Keratinocyte (primary cell): ENCODE measurements at regions not wholly inside any gene's neighbourhood (a gene's known extent, or its start where the extent isn't known, plus 50 kb on each side); places are given as distances from the start of the nearest gene placed in this dataset.
A peak's percentile ranks its signal among the peaks of the same experiment; 100 is the strongest.

Experiments
- DNase-seq: peaks from one replicate; pipeline ENCODE4 v3.0.0-alpha.2; 2011; ENCODE audit warnings: low read depth, missing footprints, low spot score
- FAIRE-seq: peaks from 2 replicates; lab custom pipeline; 2011; peaks lifted over from hg19 to GRCh38; lab: Jason Lieb, UNC
- H2AFZ ChIP-seq: 2 replicates; pipeline ENCODE4 v1.6.0; 2012; ENCODE audit warnings: low read length, control low read depth, inconsistent platforms; ENCODE audit not compliant: control insufficient read depth
- H3K27ac ChIP-seq: 2 replicates; pipeline ENCODE4 v1.5.1; 2011; ENCODE audit warnings: low read length; ENCODE audit not compliant: control insufficient read depth, insufficient read depth
- H3K27me3 ChIP-seq: 3 replicates; pipeline ENCODE4 v1.6.0; 2011; ENCODE audit warnings: low read length; ENCODE audit not compliant: control insufficient read depth, insufficient read depth; ENCODE audit errors: extremely low read depth
- H3K36me3 ChIP-seq, 2 experiments: 2 replicates in 1 of 2; 3 replicates in 1 of 2; pipeline ENCODE4 v1.5.1; 2011; ENCODE audit warnings: low read length in 2 of 2, mild to moderate bottlenecking in 1 of 2; ENCODE audit not compliant: control insufficient read depth in 2 of 2, insufficient read depth in 2 of 2; ENCODE audit errors: extremely low read depth in 1 of 2
- H3K4me1 ChIP-seq: 3 replicates; pipeline ENCODE4 v1.5.1; 2011; ENCODE audit warnings: low read length; ENCODE audit not compliant: control insufficient read depth, insufficient read depth; ENCODE audit errors: extremely low read depth
- H3K4me2 ChIP-seq: 3 replicates; pipeline ENCODE4 v1.6.0; 2011; ENCODE audit warnings: low read depth, low read length; ENCODE audit not compliant: control insufficient read depth, insufficient read depth; ENCODE audit errors: extremely low read depth
- H3K4me3 ChIP-seq, 3 experiments: fragments of 200-600 bp in 1 of 3; sonication (generic) in 1 of 3; 2 replicates in 2 of 3; 3 replicates in 1 of 3; pipeline ENCODE4 v1.5.1; 2011 to 2016; ENCODE audit warnings: low read length in 3 of 3, mild to moderate bottlenecking in 3 of 3, control low read depth in 2 of 3, inconsistent platforms in 1 of 3, low read depth in 1 of 3, mixed read lengths in 1 of 3, mixed run types in 1 of 3, moderate library complexity in 1 of 3; ENCODE audit not compliant: control insufficient read depth in 2 of 3, insufficient read depth in 2 of 3; ENCODE audit errors: extremely low read depth in 1 of 3
- H3K79me2 ChIP-seq: 2 replicates; pipeline ENCODE4 v1.6.0; 2012; ENCODE audit warnings: low read length; ENCODE audit not compliant: control insufficient read depth, insufficient read depth
- H3K9ac ChIP-seq: 3 replicates; pipeline ENCODE4 v1.6.0; 2011; ENCODE audit warnings: low read length; ENCODE audit not compliant: control insufficient read depth, insufficient read depth; ENCODE audit errors: extremely low read depth
- H3K9me1 ChIP-seq: 3 replicates; pipeline ENCODE4 v1.6.0; 2011; ENCODE audit warnings: low read length; ENCODE audit not compliant: control insufficient read depth, insufficient read depth; ENCODE audit errors: extremely low read depth
- H3K9me3 ChIP-seq: 2 replicates; pipeline ENCODE4 v1.5.1; 2012; ENCODE audit warnings: low read depth, low read length; ENCODE audit not compliant: control insufficient read depth
- H4K20me1 ChIP-seq: 3 replicates; pipeline ENCODE4 v1.6.0; 2011; ENCODE audit warnings: low read length; ENCODE audit not compliant: control insufficient read depth, insufficient read depth; ENCODE audit errors: extremely low read depth
- EZH2 ChIP-seq: IDR thresholded peaks from one replicate; pipeline ENCODE4 v1.6.1; 2012; ENCODE audit warnings: inconsistent platforms, mild to moderate bottlenecking, low read length, moderate library complexity
- dilution Hi-C: fragments of 300-500 bp; cut with MboI; formaldehyde crosslinking; loops from one replicate; pipeline ENCODE4 v1.7.0; 2020; ENCODE audit warnings: low sequenced_read_pairs; ENCODE audit not compliant: extremely low pct_ligation_motif_present
- TF ChIP-seq, protein P1 (sequence below), 3 experiments: IDR thresholded peaks in 1 of 3; conservative IDR thresholded peaks in 1 of 3; optimal IDR thresholded peaks in 1 of 3; 2 replicates in 2 of 3; 3 replicates in 1 of 3; pipeline versions ENCODE3 to v1.5.1; 2011; ENCODE audit warnings: low read length in 3 of 3, mild to moderate bottlenecking in 3 of 3, moderate library complexity in 2 of 3, control low read depth in 1 of 3, inconsistent platforms in 1 of 3; ENCODE audit not compliant: insufficient read depth in 2 of 3; ENCODE audit errors: extremely low read depth in 1 of 3

DNA sequence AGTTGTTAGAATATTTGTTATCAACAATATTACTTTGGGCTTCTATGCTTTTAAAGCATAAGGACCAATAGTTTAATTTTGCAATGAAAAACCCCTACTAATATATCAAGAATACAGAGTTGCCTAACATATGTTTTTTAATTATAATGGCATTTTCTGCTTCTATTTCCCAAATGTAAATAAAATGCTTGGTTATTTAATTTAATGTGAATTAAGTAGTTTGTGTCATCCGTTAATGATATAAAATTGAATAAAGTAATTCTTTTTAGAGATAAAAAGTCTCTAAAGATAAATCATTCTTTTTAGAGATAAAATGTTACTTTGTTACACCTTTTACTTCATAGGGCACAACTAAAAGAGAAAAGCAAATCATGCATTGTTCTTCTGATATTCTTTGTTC is 583.7 kb upstream of the ADGRL2 start:
- Histone ChIP-seq H3K9me1 (no peaks in the 10 kb centered on the region), H3K36me3 (no peaks in the 10 kb centered on the region), H3K27me3 (no peaks in the 10 kb centered on the region), H3K79me2 (no peaks in the 10 kb centered on the region), H3K4me3 (no peak overlapping the region), H3K4me2 (no peak overlapping the region), H2AFZ (no peak overlapping the region), H4K20me1 (no peaks in the 10 kb centered on the region), H3K9ac (no peak overlapping the region), H3K4me1 (no peaks in the 10 kb centered on the region), H3K27ac (no peak overlapping the region), H3K9me3 (no peaks in the 10 kb centered on the region)
- DNase-seq (no peak), FAIRE-seq (no peak)
- dilution Hi-C loops = no loop called here
- TF ChIP-seq, protein P1, sequence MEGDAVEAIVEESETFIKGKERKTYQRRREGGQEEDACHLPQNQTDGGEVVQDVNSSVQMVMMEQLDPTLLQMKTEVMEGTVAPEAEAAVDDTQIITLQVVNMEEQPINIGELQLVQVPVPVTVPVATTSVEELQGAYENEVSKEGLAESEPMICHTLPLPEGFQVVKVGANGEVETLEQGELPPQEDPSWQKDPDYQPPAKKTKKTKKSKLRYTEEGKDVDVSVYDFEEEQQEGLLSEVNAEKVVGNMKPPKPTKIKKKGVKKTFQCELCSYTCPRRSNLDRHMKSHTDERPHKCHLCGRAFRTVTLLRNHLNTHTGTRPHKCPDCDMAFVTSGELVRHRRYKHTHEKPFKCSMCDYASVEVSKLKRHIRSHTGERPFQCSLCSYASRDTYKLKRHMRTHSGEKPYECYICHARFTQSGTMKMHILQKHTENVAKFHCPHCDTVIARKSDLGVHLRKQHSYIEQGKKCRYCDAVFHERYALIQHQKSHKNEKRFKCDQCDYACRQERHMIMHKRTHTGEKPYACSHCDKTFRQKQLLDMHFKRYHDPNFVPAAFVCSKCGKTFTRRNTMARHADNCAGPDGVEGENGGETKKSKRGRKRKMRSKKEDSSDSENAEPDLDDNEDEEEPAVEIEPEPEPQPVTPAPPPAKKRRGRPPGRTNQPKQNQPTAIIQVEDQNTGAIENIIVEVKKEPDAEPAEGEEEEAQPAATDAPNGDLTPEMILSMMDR (optimal IDR thresholded peaks at IDR 0.05 in 1 of 3, IDR thresholded peaks at IDR 0.05 in 1 of 3, conservative IDR thresholded peaks at IDR 0.05 in 1 of 3; ENCODE audit: extremely low read depth in 1 of 3, insufficient read depth in 2 of 3, low read length in 3 of 3) = no peak
- TF ChIP-seq EZH2 = no peak

DNA sequence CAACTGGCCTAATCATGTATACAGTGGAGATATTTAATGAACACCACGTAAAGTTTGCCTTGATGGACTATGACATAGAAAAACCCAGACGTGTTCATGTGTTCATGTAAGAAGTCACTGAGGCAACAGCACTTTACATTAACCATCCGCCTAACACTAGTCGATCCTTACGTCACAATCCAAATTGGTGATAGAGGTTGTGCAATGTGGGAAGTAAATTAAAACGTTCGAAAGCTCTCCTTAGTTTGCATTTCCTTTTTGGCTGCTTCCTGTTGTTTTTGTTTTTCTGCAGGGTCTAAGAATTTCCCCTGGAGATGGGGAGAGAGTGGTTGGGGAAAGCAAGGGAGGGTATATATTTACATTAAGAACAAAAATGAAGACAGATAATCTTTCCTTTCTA is 587.5 kb upstream of the ADGRL2 start:
- TF ChIP-seq, protein P1 (optimal IDR thresholded peaks at IDR 0.05 in 1 of 3, IDR thresholded peaks at IDR 0.05 in 1 of 3, conservative IDR thresholded peaks at IDR 0.05 in 1 of 3; ENCODE audit: extremely low read depth in 1 of 3, insufficient read depth in 2 of 3, low read length in 3 of 3) = no peak
- TF ChIP-seq EZH2 = no peak
- peak; percentile 32 for FAIRE-seq
- H3K9me1 ChIP-seq = no peaks in the 10 kb centered on the region
- H3K9me3 ChIP-seq = no peaks in the 10 kb centered on the region
- no peaks in the 10 kb centered on the region for H4K20me1 ChIP-seq
- no peak for DNase-seq
- no peaks in the 10 kb centered on the region for H3K79me2 ChIP-seq
- no peaks in the 10 kb centered on the region for H3K4me1 ChIP-seq
- no peak overlapping the region for H3K9ac ChIP-seq
- no peak overlapping the region for H3K4me3 ChIP-seq
- no peaks in the 10 kb centered on the region for H3K36me3 ChIP-seq
- no peak overlapping the region for H3K27ac ChIP-seq
- no peaks in the 10 kb centered on the region for H3K27me3 ChIP-seq
- no peak overlapping the region for H2AFZ ChIP-seq
- dilution Hi-C loops = no loop called here
- no peak overlapping the region for H3K4me2 ChIP-seq
